HEK293 (cell line): ENCODE measurements at regions not wholly inside any gene's neighbourhood (a gene's known extent, or its start where the extent isn't known, plus 50 kb on each side); places are given as distances from the start of the nearest gene placed in this dataset.

Experiments used
- CTCF ChIA-PET: fragments of 350-600 bp; formaldehyde crosslinking; extraction: SDS; loops from one replicate; lab custom pipeline; 2021; ENCODE audit warnings: antibody characterized with exemption; lab: Yijun Ruan, JAX
- POLR2A ChIA-PET: fragments of 300-600 bp; formaldehyde crosslinking; extraction: SDS; loops from one replicate; lab custom pipeline; 2020; ENCODE audit warnings: antibody characterized with exemption, inconsistent platforms; lab: Yijun Ruan, JAX
- H3K27ac ChIP-seq: fragments of 200-500 bp; sonication (Bioruptor generic); 2 replicates; pipeline ENCODE4 v1.5.1; 2014; ENCODE audit warnings: low read depth, low read length, control low read depth, inconsistent platforms; ENCODE audit errors: extremely low read depth
- H3K36me3 ChIP-seq, 2 experiments: fragments of 200-500 bp in 1 of 2; sonication (Bioruptor generic) in 1 of 2; 1 replicate in 1 of 2; 2 replicates in 1 of 2; pipeline ENCODE4 v1.5.1; 2014 to 2017; ENCODE audit warnings: inconsistent platforms in 2 of 2, low read length in 2 of 2; ENCODE audit not compliant: control insufficient read depth in 2 of 2, insufficient read depth in 1 of 2
- H3K4me1 ChIP-seq: fragments of 200-500 bp; sonication (Bioruptor generic); 2 replicates; pipeline ENCODE4 v1.5.1; 2014; ENCODE audit warnings: mild to moderate bottlenecking, low read length, inconsistent platforms; ENCODE audit not compliant: control insufficient read depth, insufficient read depth
- H3K4me3 ChIP-seq: 2 replicates; pipeline ENCODE4 v1.5.1; 2011; ENCODE audit warnings: low read depth, mild to moderate bottlenecking, control low read depth, low read length, moderate library complexity
- H3K9me3 ChIP-seq: fragments of 200-500 bp; sonication (Bioruptor generic); 2 replicates; pipeline ENCODE4 v1.5.1; 2014; ENCODE audit warnings: low read depth, low read length, inconsistent platforms; ENCODE audit not compliant: control insufficient read depth, insufficient read depth
- BCL11A ChIP-seq: fragments of 450-650 bp; formaldehyde crosslinking; IDR thresholded peaks from 2 replicates; pipeline ENCODE4 v1.5.1; 2016; ENCODE audit warnings: low read depth, missing biosample characterization, missing genetic modification characterization
- BCL11B ChIP-seq: fragments of 450-650 bp; formaldehyde crosslinking; IDR thresholded peaks from 2 replicates; pipeline ENCODE4 v1.5.1; 2016; ENCODE audit warnings: low read depth, missing biosample characterization, missing genetic modification characterization
- HOXA7 ChIP-seq: sonication (generic); formaldehyde crosslinking; IDR thresholded peaks from 2 replicates; pipeline ENCODE4 v1.8.1; 2022; ENCODE audit warnings: missing genetic modification reagents, borderline replicate concordance
- KLF16 ChIP-seq: fragments of 450-650 bp; formaldehyde crosslinking; IDR thresholded peaks from 2 replicates; pipeline ENCODE4 v1.5.1; 2017; ENCODE audit warnings: missing biosample characterization, missing genetic modification characterization
- KLF7 ChIP-seq: fragments of 450-650 bp; formaldehyde crosslinking; IDR thresholded peaks from 2 replicates; pipeline ENCODE4 v1.5.1; 2016; ENCODE audit warnings: missing biosample characterization, missing genetic modification characterization, borderline replicate concordance
- KLF9 ChIP-seq: fragments of 450-650 bp; formaldehyde crosslinking; IDR thresholded peaks from 2 replicates; pipeline ENCODE4 v1.5.1; 2016; ENCODE audit warnings: missing biosample characterization, missing genetic modification characterization, low read depth
- SALL2 ChIP-seq: fragments of 450-650 bp; formaldehyde crosslinking; IDR thresholded peaks from 2 replicates; pipeline ENCODE4 v1.5.0; 2017; ENCODE audit warnings: missing biosample characterization, mild to moderate bottlenecking, missing genetic modification characterization, borderline replicate concordance
- TCF7L2 ChIP-seq: IDR thresholded peaks from 2 replicates; pipeline ENCODE4 v1.6.1; 2011; ENCODE audit warnings: low read depth, mild to moderate bottlenecking, inconsistent platforms, low read length, moderate library complexity, borderline replicate concordance
- WT1 ChIP-seq: fragments of 450-650 bp; formaldehyde crosslinking; IDR thresholded peaks from 2 replicates; pipeline ENCODE4 v1.5.1; 2016; ENCODE audit warnings: missing biosample characterization, missing genetic modification characterization
- ZBTB1 ChIP-seq: fragments of 450-650 bp; formaldehyde crosslinking; IDR thresholded peaks from 2 replicates; pipeline ENCODE4 v1.5.1; 2016; ENCODE audit warnings: missing biosample characterization, missing genetic modification characterization
- ZNF138 ChIP-seq: fragments of 450-650 bp; formaldehyde crosslinking; IDR thresholded peaks from 2 replicates; pipeline ENCODE4 v1.5.1; 2016; ENCODE audit warnings: missing biosample characterization, missing genetic modification characterization, borderline replicate concordance
- ZNF169 ChIP-seq: fragments of 450-650 bp; formaldehyde crosslinking; IDR thresholded peaks from 2 replicates; pipeline ENCODE4 v1.5.1; 2016; ENCODE audit warnings: missing biosample characterization, missing genetic modification characterization
- ZNF184 ChIP-seq: fragments of 450-650 bp; IDR thresholded peaks from 2 replicates; pipeline ENCODE4 v1.5.1; 2018; ENCODE audit warnings: missing biosample characterization, mild to moderate bottlenecking, missing genetic modification characterization
- ZNF324 ChIP-seq: fragments of 450-650 bp; formaldehyde crosslinking; IDR thresholded peaks from 2 replicates; pipeline ENCODE4 v1.5.1; 2016; ENCODE audit warnings: missing biosample characterization, missing genetic modification characterization
- ZNF416 ChIP-seq: fragments of 450-650 bp; formaldehyde crosslinking; IDR thresholded peaks from 2 replicates; pipeline ENCODE4 v1.5.1; 2016; ENCODE audit warnings: missing biosample characterization, missing genetic modification characterization
- ZNF423 ChIP-seq: fragments of 450-650 bp; formaldehyde crosslinking; IDR thresholded peaks from 2 replicates; pipeline ENCODE4 v1.5.1; 2016; ENCODE audit warnings: missing biosample characterization, missing genetic modification characterization
- ZNF426 ChIP-seq: fragments of 450-650 bp; formaldehyde crosslinking; IDR thresholded peaks from 2 replicates; pipeline ENCODE4 v1.5.1; 2017; ENCODE audit warnings: missing biosample characterization, missing genetic modification characterization, mild to moderate bottlenecking, inconsistent platforms, moderate library complexity
- ZNF514 ChIP-seq: fragments of 450-650 bp; formaldehyde crosslinking; IDR thresholded peaks from 2 replicates; pipeline ENCODE4 v1.5.1; 2016; ENCODE audit warnings: missing biosample characterization, missing genetic modification characterization
- ZNF529 ChIP-seq: fragments of 450-650 bp; formaldehyde crosslinking; IDR thresholded peaks from 2 replicates; pipeline ENCODE4 v1.5.1; 2017; ENCODE audit warnings: missing genetic modification characterization, missing biosample characterization; ENCODE audit not compliant: insufficient replicate concordance
- ZNF571 ChIP-seq: fragments of 450-650 bp; formaldehyde crosslinking; IDR thresholded peaks from 2 replicates; pipeline ENCODE4 v1.5.0; 2017; ENCODE audit warnings: missing biosample characterization, missing genetic modification characterization
- ZNF677 ChIP-seq: fragments of 450-650 bp; IDR thresholded peaks from 2 replicates; pipeline ENCODE4 v1.5.0; 2018; ENCODE audit warnings: missing biosample characterization, mild to moderate bottlenecking, missing genetic modification characterization, moderate library complexity
- ZNF747 ChIP-seq: fragments of 450-650 bp; formaldehyde crosslinking; IDR thresholded peaks from 2 replicates; pipeline ENCODE4 v1.5.1; 2016; ENCODE audit warnings: missing biosample characterization, missing genetic modification characterization
- ZNF777 ChIP-seq: fragments of 450-650 bp; formaldehyde crosslinking; IDR thresholded peaks from 2 replicates; pipeline ENCODE4 v1.5.1; 2017; ENCODE audit warnings: missing biosample characterization, missing genetic modification characterization, borderline replicate concordance
- TF ChIP-seq, protein P1 (sequence below): fragments of 450-650 bp; formaldehyde crosslinking; IDR thresholded peaks from 2 replicates; pipeline ENCODE4 v1.5.1; 2017; ENCODE audit warnings: missing biosample characterization, missing genetic modification characterization
- TF ChIP-seq, protein P2 (sequence below): fragments of 450-650 bp; formaldehyde crosslinking; IDR thresholded peaks from 2 replicates; pipeline ENCODE4 v1.5.1; 2016; ENCODE audit warnings: missing biosample characterization, missing genetic modification characterization, borderline replicate concordance
- TF ChIP-seq, protein P3 (sequence below): fragments of 450-650 bp; formaldehyde crosslinking; IDR thresholded peaks from 2 replicates; pipeline ENCODE4 v1.5.1; 2016; ENCODE audit warnings: missing biosample characterization, missing genetic modification characterization
- TF ChIP-seq, protein P4 (sequence below): fragments of 450-650 bp; formaldehyde crosslinking; IDR thresholded peaks from 2 replicates; pipeline ENCODE4; 2016; ENCODE audit warnings: missing biosample characterization, missing genetic modification characterization

DNA sequence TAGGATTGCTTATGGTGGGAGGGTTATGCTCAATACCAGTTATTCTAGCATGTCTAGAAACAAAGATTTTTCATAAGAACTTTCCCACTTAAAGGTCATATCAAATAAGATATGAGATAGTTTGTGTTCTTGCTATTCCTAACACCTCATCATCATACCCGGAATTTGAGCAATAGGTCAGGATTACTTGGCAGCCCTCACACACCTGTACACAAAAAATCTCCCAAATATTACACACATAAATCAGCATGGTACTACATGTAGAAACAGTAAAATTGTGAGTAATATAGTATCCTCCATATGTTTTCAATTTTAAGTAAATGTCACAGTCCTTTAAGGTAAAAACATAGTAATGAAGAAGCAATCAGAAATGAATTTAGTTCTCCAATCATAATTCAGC, 113.7 kb downstream of the SLC25A46 start (continued):
- TF ChIP-seq, protein P1, sequence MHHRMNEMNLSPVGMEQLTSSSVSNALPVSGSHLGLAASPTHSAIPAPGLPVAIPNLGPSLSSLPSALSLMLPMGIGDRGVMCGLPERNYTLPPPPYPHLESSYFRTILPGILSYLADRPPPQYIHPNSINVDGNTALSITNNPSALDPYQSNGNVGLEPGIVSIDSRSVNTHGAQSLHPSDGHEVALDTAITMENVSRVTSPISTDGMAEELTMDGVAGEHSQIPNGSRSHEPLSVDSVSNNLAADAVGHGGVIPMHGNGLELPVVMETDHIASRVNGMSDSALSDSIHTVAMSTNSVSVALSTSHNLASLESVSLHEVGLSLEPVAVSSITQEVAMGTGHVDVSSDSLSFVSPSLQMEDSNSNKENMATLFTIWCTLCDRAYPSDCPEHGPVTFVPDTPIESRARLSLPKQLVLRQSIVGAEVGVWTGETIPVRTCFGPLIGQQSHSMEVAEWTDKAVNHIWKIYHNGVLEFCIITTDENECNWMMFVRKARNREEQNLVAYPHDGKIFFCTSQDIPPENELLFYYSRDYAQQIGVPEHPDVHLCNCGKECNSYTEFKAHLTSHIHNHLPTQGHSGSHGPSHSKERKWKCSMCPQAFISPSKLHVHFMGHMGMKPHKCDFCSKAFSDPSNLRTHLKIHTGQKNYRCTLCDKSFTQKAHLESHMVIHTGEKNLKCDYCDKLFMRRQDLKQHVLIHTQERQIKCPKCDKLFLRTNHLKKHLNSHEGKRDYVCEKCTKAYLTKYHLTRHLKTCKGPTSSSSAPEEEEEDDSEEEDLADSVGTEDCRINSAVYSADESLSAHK (tag by site-specific recombination): no peak
- TF ChIP-seq ZNF416 (tag by site-specific recombination) (no peak), KLF7 (tag by site-specific recombination) (no peak), SALL2 (no peak), ZNF514 (tag by site-specific recombination) (no peak)
- TF ChIP-seq, all 188 proteins: peak for 0

DNA sequence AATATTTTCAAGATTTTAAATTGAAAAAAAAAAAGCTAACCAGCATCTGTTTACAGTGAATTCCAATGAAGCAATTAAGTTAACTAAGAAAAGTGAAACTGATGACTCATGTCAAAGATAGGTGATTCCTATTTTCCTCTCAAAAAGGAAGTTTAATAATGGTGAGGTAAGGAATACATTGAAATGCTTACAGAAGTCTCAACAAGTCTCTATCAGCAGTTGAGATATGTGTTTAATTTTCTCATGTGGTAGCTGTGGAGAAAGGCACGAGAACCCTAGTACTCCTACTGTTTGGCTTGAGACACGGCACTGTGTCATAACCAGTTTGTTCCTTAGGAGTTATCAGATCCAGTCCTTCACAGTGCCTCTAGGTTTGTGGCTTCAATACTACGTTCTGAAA, 114.5 kb downstream of the SLC25A46 start:
- no peaks in the 10 kb centered on the region for H3K36me3 ChIP-seq
- H3K27ac ChIP-seq: no peak overlapping the region
- no peaks in the 10 kb centered on the region for H3K4me1 ChIP-seq
- no peak overlapping the region for H3K4me3 ChIP-seq
- TF ChIP-seq, protein P2, sequence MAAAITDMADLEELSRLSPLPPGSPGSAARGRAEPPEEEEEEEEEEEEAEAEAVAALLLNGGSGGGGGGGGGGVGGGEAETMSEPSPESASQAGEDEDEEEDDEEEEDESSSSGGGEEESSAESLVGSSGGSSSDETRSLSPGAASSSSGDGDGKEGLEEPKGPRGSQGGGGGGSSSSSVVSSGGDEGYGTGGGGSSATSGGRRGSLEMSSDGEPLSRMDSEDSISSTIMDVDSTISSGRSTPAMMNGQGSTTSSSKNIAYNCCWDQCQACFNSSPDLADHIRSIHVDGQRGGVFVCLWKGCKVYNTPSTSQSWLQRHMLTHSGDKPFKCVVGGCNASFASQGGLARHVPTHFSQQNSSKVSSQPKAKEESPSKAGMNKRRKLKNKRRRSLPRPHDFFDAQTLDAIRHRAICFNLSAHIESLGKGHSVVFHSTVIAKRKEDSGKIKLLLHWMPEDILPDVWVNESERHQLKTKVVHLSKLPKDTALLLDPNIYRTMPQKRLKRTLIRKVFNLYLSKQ: no peak
- TF ChIP-seq TCF7L2 (no peak), ZNF184 (tag by site-specific recombination) (no peak), ZNF169 (tag by site-specific recombination) (no peak), ZNF571 (tag by site-specific recombination) (no peak), KLF9 (tag by site-specific recombination) (no peak), ZBTB1 (tag by site-specific recombination) (no peak), WT1 (tag by site-specific recombination) (no peak)
- TF ChIP-seq, protein P3, sequence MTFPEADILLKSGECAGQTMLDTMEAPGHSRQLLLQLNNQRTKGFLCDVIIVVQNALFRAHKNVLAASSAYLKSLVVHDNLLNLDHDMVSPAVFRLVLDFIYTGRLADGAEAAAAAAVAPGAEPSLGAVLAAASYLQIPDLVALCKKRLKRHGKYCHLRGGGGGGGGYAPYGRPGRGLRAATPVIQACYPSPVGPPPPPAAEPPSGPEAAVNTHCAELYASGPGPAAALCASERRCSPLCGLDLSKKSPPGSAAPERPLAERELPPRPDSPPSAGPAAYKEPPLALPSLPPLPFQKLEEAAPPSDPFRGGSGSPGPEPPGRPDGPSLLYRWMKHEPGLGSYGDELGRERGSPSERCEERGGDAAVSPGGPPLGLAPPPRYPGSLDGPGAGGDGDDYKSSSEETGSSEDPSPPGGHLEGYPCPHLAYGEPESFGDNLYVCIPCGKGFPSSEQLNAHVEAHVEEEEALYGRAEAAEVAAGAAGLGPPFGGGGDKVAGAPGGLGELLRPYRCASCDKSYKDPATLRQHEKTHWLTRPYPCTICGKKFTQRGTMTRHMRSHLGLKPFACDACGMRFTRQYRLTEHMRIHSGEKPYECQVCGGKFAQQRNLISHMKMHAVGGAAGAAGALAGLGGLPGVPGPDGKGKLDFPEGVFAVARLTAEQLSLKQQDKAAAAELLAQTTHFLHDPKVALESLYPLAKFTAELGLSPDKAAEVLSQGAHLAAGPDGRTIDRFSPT (tag by site-specific recombination): no peak
- H3K9me3 ChIP-seq: no peaks in the 10 kb centered on the region
- ChIA-PET POLR2A (no interaction called here), CTCF (interaction anchor here (1.0 kb wide), 1 partner anchor 12 kb away, joined by 6 read pairs; no protein-coding TSS in a partner anchor)

DNA sequence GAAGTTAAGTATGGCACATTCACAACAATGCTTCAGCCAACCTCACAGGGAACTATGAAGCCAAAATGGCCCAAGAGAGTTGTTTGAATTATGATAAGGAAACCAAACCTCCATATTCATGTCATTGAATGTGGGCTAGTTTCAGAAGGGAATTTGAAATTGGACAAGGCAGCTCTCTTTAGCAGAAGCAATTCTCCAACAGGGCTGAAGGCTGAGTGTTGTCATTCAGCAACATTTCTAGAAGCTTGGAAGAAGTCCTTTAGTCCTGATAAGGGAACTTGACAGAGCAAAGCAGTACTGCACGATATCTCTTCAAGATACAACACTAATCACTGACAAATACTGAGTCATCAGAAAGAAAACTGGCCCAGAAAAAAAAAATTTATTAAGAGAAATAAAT, 115.4 kb downstream of the SLC25A46 start:
- ChIA-PET POLR2A (no interaction called here), CTCF (interaction anchor here (0.7 kb wide), 2 partner anchors 11 to 40 kb away, joined by 3 to 7 read pairs; no protein-coding TSS in a partner anchor)
- Histone ChIP-seq H3K36me3 (no peaks in the 10 kb centered on the region), H3K4me3 (no peak overlapping the region), H3K4me1 (no peaks in the 10 kb centered on the region), H3K9me3 (no peaks in the 10 kb centered on the region), H3K27ac (no peak overlapping the region)
- TF ChIP-seq ZNF138 (tag by site-specific recombination): no peak
- no peak for TF ChIP-seq ZNF426 (tag by site-specific recombination)
- TF ChIP-seq ZNF529 (tag by site-specific recombination): no peak
- TF ChIP-seq KLF7 (tag by site-specific recombination): no peak
- TF ChIP-seq ZNF747: no peak
- no peak for TF ChIP-seq BCL11B (tag by site-specific recombination)
- no peak for TF ChIP-seq KLF16 (tag by site-specific recombination)
- TF ChIP-seq, protein P4, sequence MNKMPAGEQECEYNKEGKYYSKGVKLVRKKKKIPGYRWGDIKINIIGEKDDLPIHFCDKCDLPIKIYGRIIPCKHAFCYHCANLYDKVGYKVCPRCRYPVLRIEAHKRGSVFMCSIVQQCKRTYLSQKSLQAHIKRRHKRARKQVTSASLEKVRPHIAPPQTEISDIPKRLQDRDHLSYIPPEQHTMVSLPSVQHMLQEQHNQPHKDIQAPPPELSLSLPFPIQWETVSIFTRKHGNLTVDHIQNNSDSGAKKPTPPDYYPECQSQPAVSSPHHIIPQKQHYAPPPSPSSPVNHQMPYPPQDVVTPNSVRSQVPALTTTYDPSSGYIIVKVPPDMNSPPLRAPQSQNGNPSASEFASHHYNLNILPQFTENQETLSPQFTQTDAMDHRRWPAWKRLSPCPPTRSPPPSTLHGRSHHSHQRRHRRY (tag by site-specific recombination): no peak
- TF ChIP-seq ZNF423 (tag by site-specific recombination): no peak
- no peak for TF ChIP-seq ZNF324
- no peak for TF ChIP-seq BCL11A (tag by site-specific recombination)
- no peak for TF ChIP-seq ZNF677
- TF ChIP-seq ZNF777: no peak
- no peak for TF ChIP-seq HOXA7
